Activated naive CD4-positive, alpha-beta T cell treated with anti-CD3 and anti-CD28 coated beads, Interleukin-2, amount 10 ng/mL, durations not matched to agents 7 days and 5 days (primary cell): ENCODE measurements at regions not wholly inside any gene's neighbourhood (a gene's known extent, or its start where the extent isn't known, plus 50 kb on each side); places are given as distances from the start of the nearest gene placed in this dataset.

Source experiments
- CTCF ChIA-PET: fragments of 350-600 bp; sonication (Branson Sonifier 250); formaldehyde crosslinking; loops from one replicate; lab custom pipeline; 2021; ENCODE audit warnings: antibody characterized with exemption; lab: Charles Lee
- DNase-seq: peaks from one replicate; pipeline ENCODE4 v3.0.0-alpha.2; 2020
- H3K27ac Mint-ChIP-seq: one replicate; pipeline ENCODE4 v1.8.0; 2021; ENCODE audit warnings: mild to moderate bottlenecking, moderate library complexity, mixed read lengths
- H3K27me3 Mint-ChIP-seq: one replicate; pipeline ENCODE4 v1.8.0; 2021; ENCODE audit warnings: mild to moderate bottlenecking, mixed read lengths
- H3K36me3 Mint-ChIP-seq: one replicate; pipeline ENCODE4 v1.8.0; 2021; ENCODE audit warnings: mixed read lengths
- H3K4me1 Mint-ChIP-seq: one replicate; pipeline ENCODE4 v1.8.0; 2021; ENCODE audit warnings: mixed read lengths
- H3K4me3 Mint-ChIP-seq: one replicate; pipeline ENCODE4 v1.8.0; 2021; ENCODE audit warnings: mild to moderate bottlenecking, moderate library complexity, mixed read lengths
- H3K9me3 Mint-ChIP-seq: one replicate; pipeline ENCODE4 v1.8.0; 2021; ENCODE audit warnings: mixed read lengths

- no peak overlapping the region for H3K27ac Mint-ChIP-seq
- no peak overlapping the region for H3K4me3 Mint-ChIP-seq
- CTCF ChIA-PET: no interaction called here
- H3K36me3 Mint-ChIP-seq: no peaks in the 10 kb centered on the region
- H3K4me1 Mint-ChIP-seq: no peaks in the 10 kb centered on the region
- peaks cover 3% of the 10 kb centered on the region for H3K27me3 Mint-ChIP-seq
- no peak for DNase-seq
- no peaks in the 10 kb centered on the region for H3K9me3 Mint-ChIP-seq
These were observed 234.9 kb downstream of the OGFRL1 start for GRCh38 chr6:71523548-71523947.

- Mint-ChIP-seq H3K4me1 (no peaks in the 10 kb centered on the region), H3K9me3 (no peaks in the 10 kb centered on the region), H3K27ac (no peak overlapping the region), H3K36me3 (no peaks in the 10 kb centered on the region), H3K4me3 (no peak overlapping the region), H3K27me3 (peaks cover 3% of the 10 kb centered on the region)
- no peak for DNase-seq
- CTCF ChIA-PET: no interaction called here
These were observed 235.6 kb downstream of the OGFRL1 start for GRCh38 chr6:71524201-71524600.

GRCh38 chr6:71527886-71528285 lies 239.3 kb downstream of the OGFRL1 start:
- peaks cover 3% of the 10 kb centered on the region for H3K27me3 Mint-ChIP-seq
- H3K4me3 Mint-ChIP-seq: no peak overlapping the region
- H3K9me3 Mint-ChIP-seq: no peaks in the 10 kb centered on the region
- H3K36me3 Mint-ChIP-seq: no peaks in the 10 kb centered on the region
- DNase-seq: no peak
- CTCF ChIA-PET: no interaction called here
- no peaks in the 10 kb centered on the region for H3K4me1 Mint-ChIP-seq
- no peak overlapping the region for H3K27ac Mint-ChIP-seq

- no peak overlapping the region for H3K4me3 Mint-ChIP-seq
- CTCF ChIA-PET: no interaction called here
These were observed 240.4 kb downstream of the OGFRL1 start for GRCh38 chr6:71529026-71529425.

GRCh38 chr6:71529769-71530168 lies 241.2 kb downstream of the OGFRL1 start:
- Mint-ChIP-seq H3K27ac (no peak overlapping the region), H3K4me1 (no peaks in the 10 kb centered on the region), H3K4me3 (no peak overlapping the region), H3K9me3 (no peaks in the 10 kb centered on the region), H3K27me3 (peaks cover 3% of the 10 kb centered on the region), H3K36me3 (no peaks in the 10 kb centered on the region)
- DNase-seq: no peak
- CTCF ChIA-PET: no interaction called here

More at GRCh38 chr6:71529026-71529425, 240.4 kb downstream of the OGFRL1 start:
- H3K9me3 Mint-ChIP-seq: no peaks in the 10 kb centered on the region
- peaks cover 3% of the 10 kb centered on the region for H3K27me3 Mint-ChIP-seq
- H3K27ac Mint-ChIP-seq: no peak overlapping the region
- H3K4me1 Mint-ChIP-seq: no peaks in the 10 kb centered on the region
- no peak for DNase-seq
- H3K36me3 Mint-ChIP-seq: no peaks in the 10 kb centered on the region

GRCh38 chr6:71531006-71531405 lies 242.4 kb downstream of the OGFRL1 start:
- Mint-ChIP-seq H3K36me3 (no peaks in the 10 kb centered on the region), H3K27me3 (peaks cover 3% of the 10 kb centered on the region), H3K27ac (no peak overlapping the region), H3K4me1 (no peaks in the 10 kb centered on the region), H3K4me3 (no peak overlapping the region), H3K9me3 (no peaks in the 10 kb centered on the region)
- DNase-seq: no peak
- CTCF ChIA-PET: interaction anchor here (0.9 kb wide), 1 partner anchor 1796 kb away, joined by 3 read pairs; no protein-coding TSS in a partner anchor

- no peak overlapping the region for H3K4me3 Mint-ChIP-seq
- no peaks in the 10 kb centered on the region for H3K36me3 Mint-ChIP-seq
- no peak for DNase-seq
- no peak overlapping the region for H3K27ac Mint-ChIP-seq
- H3K9me3 Mint-ChIP-seq: no peaks in the 10 kb centered on the region
- peaks cover 3% of the 10 kb centered on the region for H3K27me3 Mint-ChIP-seq
- no peaks in the 10 kb centered on the region for H3K4me1 Mint-ChIP-seq
- CTCF ChIA-PET: interaction anchor here (0.9 kb wide), 1 partner anchor 1795 kb away, joined by 3 read pairs; no protein-coding TSS in a partner anchor
These were observed 243.2 kb downstream of the OGFRL1 start for GRCh38 chr6:71531841-71532240.

GRCh38 chr6:71533939-71534379 lies 245.3 kb downstream of the OGFRL1 start:
- Mint-ChIP-seq H3K36me3 (no peaks in the 10 kb centered on the region), H3K27me3 (no peaks in the 10 kb centered on the region), H3K4me1 (no peaks in the 10 kb centered on the region), H3K4me3 (no peak overlapping the region), H3K9me3 (no peaks in the 10 kb centered on the region), H3K27ac (no peak overlapping the region)
- CTCF ChIA-PET: no interaction called here
- DNase-seq: no peak

GRCh38 chr6:71534921-71535320 lies 246.3 kb downstream of the OGFRL1 start:
- H3K27me3 Mint-ChIP-seq: no peaks in the 10 kb centered on the region
- H3K27ac Mint-ChIP-seq: no peak overlapping the region
- no peaks in the 10 kb centered on the region for H3K4me1 Mint-ChIP-seq
- no peak overlapping the region for H3K4me3 Mint-ChIP-seq
- no peaks in the 10 kb centered on the region for H3K36me3 Mint-ChIP-seq
- no peaks in the 10 kb centered on the region for H3K9me3 Mint-ChIP-seq
- DNase-seq: no peak
- CTCF ChIA-PET: interaction anchor here (0.7 to 1.4 kb wide), 3 partner anchors 16 to 546 kb away, joined by 3 to 4 read pairs (median 3); no protein-coding TSS in a partner anchor

- no peaks in the 10 kb centered on the region for H3K9me3 Mint-ChIP-seq
- no peak overlapping the region for H3K27ac Mint-ChIP-seq
- no peaks in the 10 kb centered on the region for H3K36me3 Mint-ChIP-seq
- CTCF ChIA-PET: no interaction called here
- no peaks in the 10 kb centered on the region for H3K27me3 Mint-ChIP-seq
- H3K4me3 Mint-ChIP-seq: no peak overlapping the region
- no peak for DNase-seq
- H3K4me1 Mint-ChIP-seq: no peaks in the 10 kb centered on the region
These were observed 249.1 kb downstream of the OGFRL1 start for GRCh38 chr6:71537717-71538116.

GRCh38 chr6:71544028-71544427 lies 255.4 kb downstream of the OGFRL1 start:
- Mint-ChIP-seq H3K4me3 (no peak overlapping the region), H3K36me3 (no peaks in the 10 kb centered on the region), H3K9me3 (no peaks in the 10 kb centered on the region), H3K4me1 (no peaks in the 10 kb centered on the region), H3K27ac (no peak overlapping the region), H3K27me3 (no peaks in the 10 kb centered on the region)
- CTCF ChIA-PET: no interaction called here
- no peak for DNase-seq

GRCh38 chr6:71544906-71545305 lies 256.3 kb downstream of the OGFRL1 start:
- no peak overlapping the region for H3K4me3 Mint-ChIP-seq
- no peak for DNase-seq
- no peaks in the 10 kb centered on the region for H3K36me3 Mint-ChIP-seq
- H3K27ac Mint-ChIP-seq: no peak overlapping the region
- CTCF ChIA-PET: no interaction called here
- H3K27me3 Mint-ChIP-seq: no peaks in the 10 kb centered on the region
- H3K9me3 Mint-ChIP-seq: no peaks in the 10 kb centered on the region
- no peaks in the 10 kb centered on the region for H3K4me1 Mint-ChIP-seq

GRCh38 chr6:71545905-71546304 lies 257.3 kb downstream of the OGFRL1 start:
- CTCF ChIA-PET: no interaction called here
- H3K4me3 Mint-ChIP-seq: no peak overlapping the region
- no peak for DNase-seq
- no peaks in the 10 kb centered on the region for H3K4me1 Mint-ChIP-seq
- no peaks in the 10 kb centered on the region for H3K9me3 Mint-ChIP-seq
- no peaks in the 10 kb centered on the region for H3K36me3 Mint-ChIP-seq
- H3K27me3 Mint-ChIP-seq: no peaks in the 10 kb centered on the region
- H3K27ac Mint-ChIP-seq: no peak overlapping the region

- Mint-ChIP-seq H3K27me3 (no peaks in the 10 kb centered on the region), H3K4me1 (no peaks in the 10 kb centered on the region), H3K4me3 (no peak overlapping the region), H3K27ac (no peak overlapping the region), H3K9me3 (peaks cover 11% of the 10 kb centered on the region), H3K36me3 (no peaks in the 10 kb centered on the region)
- DNase-seq: no peak
- CTCF ChIA-PET: interaction anchor here (1.2 kb wide), 1 partner anchor 535 kb away, joined by 3 read pairs; no protein-coding TSS in a partner anchor
These were observed 263.2 kb downstream of the OGFRL1 start for GRCh38 chr6:71551798-71552197.

GRCh38 chr6:71556141-71556540 lies 267.5 kb downstream of the OGFRL1 start:
- Mint-ChIP-seq H3K4me1 (no peaks in the 10 kb centered on the region), H3K27me3 (no peaks in the 10 kb centered on the region), H3K9me3 (peaks cover 23% of the 10 kb centered on the region), H3K4me3 (no peak overlapping the region), H3K36me3 (no peaks in the 10 kb centered on the region), H3K27ac (no peak overlapping the region)
- CTCF ChIA-PET: interaction anchor here (0.6 kb wide), 1 partner anchor 1298 kb away, joined by 3 read pairs; no protein-coding TSS in a partner anchor
- DNase-seq: no peak
